Bronchial epithelial cell (primary cell): ENCODE measurements at regions not wholly inside any gene's neighbourhood (a gene's known extent, or its start where the extent isn't known, plus 50 kb on each side); places are given as distances from the start of the nearest gene placed in this dataset.

ENCODE experiments used
- DNase-seq: peaks from one replicate; pipeline ENCODE4 v3.0.0-alpha.2; 2010; ENCODE audit warnings: low read depth
- FAIRE-seq: peaks from 2 replicates; lab custom pipeline; 2011; peaks lifted over from hg19 to GRCh38; lab: Jason Lieb, UNC
- H3K27me3 ChIP-seq: 2 replicates; pipeline ENCODE4 v1.5.1; 2011; ENCODE audit warnings: low read length; ENCODE audit not compliant: control insufficient read depth, insufficient read depth
- H3K36me3 ChIP-seq: 2 replicates; pipeline ENCODE4 v1.5.1; 2011; ENCODE audit warnings: low read length; ENCODE audit not compliant: control insufficient read depth, insufficient read depth
- H3K4me3 ChIP-seq: 2 replicates; pipeline ENCODE4 v1.5.1; 2011; ENCODE audit warnings: mild to moderate bottlenecking, low read depth, low read length, control low read depth
- CTCF ChIP-seq: IDR thresholded peaks from 2 replicates; pipeline ENCODE4 v1.5.1; 2011; ENCODE audit warnings: mild to moderate bottlenecking, moderate library complexity, low read length, control low read depth, inconsistent platforms; ENCODE audit not compliant: insufficient read depth, severe bottlenecking

DNA sequence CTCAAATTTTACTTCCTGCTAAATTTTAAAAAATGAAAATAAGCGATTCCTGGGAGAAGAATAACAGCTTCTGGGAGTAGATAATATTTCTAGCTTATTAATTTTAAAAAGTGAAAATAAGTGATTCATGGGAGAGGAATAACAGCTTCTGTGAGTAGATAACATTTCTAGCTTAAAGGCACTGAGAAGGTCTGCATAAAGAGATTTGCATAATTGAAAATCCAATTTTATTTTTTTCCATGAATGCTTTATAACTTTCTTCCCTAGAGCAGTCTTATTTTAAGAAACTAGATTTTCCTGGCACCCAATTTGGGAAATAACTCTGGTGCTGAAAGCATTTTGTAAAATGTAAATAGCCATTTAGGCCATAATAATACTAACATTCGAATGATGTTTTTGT lies 65.9 kb upstream of the ASTN2 start:
- TF ChIP-seq CTCF = no peak
- no peak overlapping the region for H3K4me3 ChIP-seq
- FAIRE-seq = no peak

GRCh38 chr9:117480253-117480652 lies 65.4 kb upstream of the ASTN2 start:
- no peak for FAIRE-seq
- peak; percentile 26 for DNase-seq
- no peaks in the 10 kb centered on the region for H3K27me3 ChIP-seq
- H3K4me3 ChIP-seq = no peak overlapping the region
- no peaks in the 10 kb centered on the region for H3K36me3 ChIP-seq
- no peak for TF ChIP-seq CTCF

More for the DNA sequence above, 65.9 kb upstream of the ASTN2 start:
- H3K36me3 ChIP-seq = no peaks in the 10 kb centered on the region
- no peak for DNase-seq
- H3K27me3 ChIP-seq = no peaks in the 10 kb centered on the region

DNA sequence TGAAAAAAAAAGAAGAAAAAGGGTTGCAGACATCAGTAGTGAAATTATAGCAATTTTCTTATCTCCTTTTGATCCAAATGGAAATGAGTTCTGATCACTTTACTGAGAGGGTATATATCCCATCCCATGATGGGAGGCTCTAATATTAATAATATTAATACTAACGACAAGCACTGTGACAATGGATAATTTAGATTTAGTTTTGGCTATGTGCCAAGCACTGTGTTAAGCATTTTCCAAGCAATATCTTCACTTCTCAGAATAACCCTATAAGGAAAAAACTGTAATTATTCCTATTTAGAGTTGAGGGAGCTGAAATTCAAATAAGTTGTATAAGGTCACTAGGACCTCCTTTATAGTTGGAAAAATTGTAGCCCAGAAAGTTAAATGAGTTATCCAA lies 58.4 kb upstream of the ASTN2 start:
- FAIRE-seq = no peak
- Histone ChIP-seq H3K27me3 (no peaks in the 10 kb centered on the region), H3K36me3 (no peaks in the 10 kb centered on the region), H3K4me3 (no peak overlapping the region)
- no peak for DNase-seq
- no peak for TF ChIP-seq CTCF

- Histone ChIP-seq H3K36me3 (no peaks in the 10 kb centered on the region), H3K4me3 (no peak overlapping the region), H3K27me3 (no peaks in the 10 kb centered on the region)
- FAIRE-seq = no peak
- DNase-seq = no peak
- TF ChIP-seq CTCF = no peak
Observed at GRCh38 chr9:117470902-117471301, 56.0 kb upstream of the ASTN2 start.

DNA sequence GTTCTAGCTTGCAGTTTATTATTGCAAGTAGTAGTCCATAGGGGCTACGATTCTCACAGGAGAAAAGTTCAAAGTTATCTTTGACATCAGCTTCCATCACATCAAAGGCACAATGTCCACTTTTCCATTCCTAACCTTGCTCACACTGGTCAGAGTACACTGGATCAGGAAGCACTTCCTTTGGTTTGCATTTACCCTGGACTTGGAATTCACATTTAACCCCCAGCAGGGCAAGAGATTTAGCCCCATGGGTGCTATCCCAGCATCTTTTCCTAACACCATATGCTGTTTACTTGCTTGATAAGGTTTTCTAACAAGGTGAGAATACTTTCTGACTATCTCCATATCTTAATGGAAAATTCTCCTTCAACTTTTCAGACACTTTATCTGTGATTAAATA lies 55.6 kb upstream of the ASTN2 start:
- DNase-seq = no peak
- no peak for TF ChIP-seq CTCF
- no peak for FAIRE-seq
- H3K27me3 ChIP-seq = no peaks in the 10 kb centered on the region
- no peaks in the 10 kb centered on the region for H3K36me3 ChIP-seq
- no peak overlapping the region for H3K4me3 ChIP-seq

DNA sequence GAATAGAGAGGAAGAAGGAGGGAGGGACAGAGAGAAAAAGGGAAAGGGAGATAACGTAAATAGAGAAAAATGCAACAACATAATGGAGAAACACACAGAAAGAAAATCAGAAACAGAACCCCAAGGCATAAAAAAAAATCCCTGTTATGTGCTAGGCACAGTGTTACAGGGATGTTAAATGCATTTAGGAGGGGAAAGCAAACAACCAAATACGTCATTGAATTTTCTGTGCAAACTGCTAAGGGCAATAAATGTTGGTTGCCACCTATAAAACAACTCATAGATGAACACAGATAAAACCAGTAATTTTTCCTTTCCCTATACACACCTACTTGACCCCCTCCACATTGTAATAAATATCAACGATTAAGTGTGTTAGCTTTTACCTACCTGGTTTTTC lies 51.3 kb upstream of the ASTN2 start:
- DNase-seq = no peak
- FAIRE-seq = no peak
- TF ChIP-seq CTCF = no peak
- Histone ChIP-seq H3K4me3 (no peak overlapping the region), H3K36me3 (no peaks in the 10 kb centered on the region), H3K27me3 (no peaks in the 10 kb centered on the region)
